GM19397 (cell line): ENCODE measurements at regions not wholly inside any gene's neighbourhood (a gene's known extent, or its start where the extent isn't known, plus 50 kb on each side); places are given as distances from the start of the nearest gene placed in this dataset.

Experiments used
- ATAC-seq: cut with Tn5 transposase; IDR thresholded peaks from one replicate; pipeline ENCODE4 v1.9.1; 2021; ENCODE audit warnings: mild to moderate bottlenecking, moderate library complexity; ENCODE audit not compliant: unreplicated experiment

GRCh38 chr17:71286625-71287024 lies 834.2 kb upstream of the SOX9 start:
- ATAC-seq: no peak

GRCh38 chr17:71287071-71287823 lies 833.6 kb upstream of the SOX9 start:
- ATAC-seq: no peak

- no peak for ATAC-seq
These were observed 828.8 kb upstream of the SOX9 start for GRCh38 chr17:71292006-71292405.

- no peak for ATAC-seq
These were observed 824.8 kb upstream of the SOX9 start for GRCh38 chr17:71296005-71296404.

- ATAC-seq: no peak
These were observed 819.8 kb upstream of the SOX9 start for GRCh38 chr17:71301063-71301462.

GRCh38 chr17:71302721-71303549 lies 817.9 kb upstream of the SOX9 start:
- ATAC-seq: no peak

GRCh38 chr17:71304498-71305158 lies 816.2 kb upstream of the SOX9 start:
- no peak for ATAC-seq

- ATAC-seq: no peak
These were observed 807.0 kb upstream of the SOX9 start for GRCh38 chr17:71313866-71314265.

- no peak for ATAC-seq
These were observed 805.3 kb upstream of the SOX9 start for GRCh38 chr17:71315568-71315967.

- ATAC-seq: no peak
These were observed 804.5 kb upstream of the SOX9 start for GRCh38 chr17:71316176-71316897.

GRCh38 chr17:71320009-71320796 lies 800.6 kb upstream of the SOX9 start:
- no peak for ATAC-seq

GRCh38 chr17:71325117-71325516 lies 795.7 kb upstream of the SOX9 start:
- no peak for ATAC-seq

- no peak for ATAC-seq
These were observed 794.9 kb upstream of the SOX9 start for GRCh38 chr17:71325886-71326285.

GRCh38 chr17:71327376-71328059 lies 793.3 kb upstream of the SOX9 start:
- no peak for ATAC-seq

- no peak for ATAC-seq
These were observed 791.3 kb upstream of the SOX9 start for GRCh38 chr17:71329310-71330098.

GRCh38 chr17:71330099-71330375 lies 790.8 kb upstream of the SOX9 start:
- no peak for ATAC-seq

GRCh38 chr17:71331754-71332325 lies 789.0 kb upstream of the SOX9 start:
- ATAC-seq: no peak

GRCh38 chr17:71334048-71334751 lies 786.6 kb upstream of the SOX9 start:
- no peak for ATAC-seq
